Prostate gland (tissue), 2 donors: ENCODE measurements at regions not wholly inside any gene's neighbourhood (a gene's known extent, or its start where the extent isn't known, plus 50 kb on each side); places are given as distances from the start of the nearest gene placed in this dataset.
"Not testable (repeated sequence)": the region's sequence is repeated elsewhere in the genome, so short reads cannot be mapped to it uniquely, and the experiment has no call there.

ENCODE experiments used
- CTCF ChIP-seq, 4 experiments: fragments of 200-600 bp in 2 of 4; fragments of 450-650 bp in 2 of 4; sonication (generic) in 2 of 4; IDR thresholded peaks; 1 replicate in 3 of 4; 2 replicates in 1 of 4; pipeline ENCODE4 v1.5.1; 2016 to 2019; ENCODE audit warnings: antibody characterized with exemption in 4 of 4, mild to moderate bottlenecking in 2 of 4, moderate library complexity in 2 of 4
- POLR2AphosphoS5 ChIP-seq: sonication (generic); formaldehyde crosslinking; IDR thresholded peaks from one replicate; pipeline ENCODE4 v1.6.1; 2017; ENCODE audit warnings: antibody characterized with exemption

DNA sequence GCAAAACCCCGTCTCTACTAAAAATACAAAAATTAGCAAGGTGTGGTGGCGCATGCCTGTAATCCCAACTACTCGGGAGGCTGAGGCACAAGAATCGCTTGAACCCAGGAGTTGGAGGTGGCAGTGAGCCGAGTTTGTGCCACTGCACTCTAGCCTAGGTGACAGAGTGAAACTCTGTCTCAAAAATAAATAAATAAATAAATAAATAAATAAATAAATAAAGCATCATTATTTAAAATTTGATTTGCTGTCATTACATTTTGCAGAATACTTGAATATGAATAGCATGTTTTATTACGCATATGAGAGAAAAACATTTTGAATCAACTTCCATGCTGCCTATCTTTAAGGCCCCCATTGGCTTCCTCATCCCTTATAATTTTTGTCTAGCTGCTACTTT is 53.4 kb upstream of the MED14 start:
- not testable (repeated sequence) for TF ChIP-seq CTCF (IDR thresholded peaks at IDR 0.05); POLR2AphosphoS5
